Endothelial cell of umbilical vein (primary cell): ENCODE measurements at regions not wholly inside any gene's neighbourhood (a gene's known extent, or its start where the extent isn't known, plus 50 kb on each side); places are given as distances from the start of the nearest gene placed in this dataset.

Source experiments
- MYC ChIP-seq: IDR thresholded peaks from one replicate; pipeline ENCODE4 v1.6.1; 2011; ENCODE audit warnings: mild to moderate bottlenecking, low read depth, low read length
- POLR2A ChIP-seq: IDR thresholded peaks from 2 replicates; pipeline ENCODE4 v1.6.1; 2012; ENCODE audit warnings: low read depth, mild to moderate bottlenecking, control low read depth, low read length
- TF ChIP-seq, protein P1 (sequence below), 2 donors: IDR thresholded peaks; 1 replicate in 1 of 2; 2 replicates in 1 of 2; pipeline ENCODE4 v1.5.1; 2011; ENCODE audit warnings: low read length in 2 of 2, mild to moderate bottlenecking in 2 of 2, moderate library complexity in 2 of 2, control low read depth in 1 of 2, inconsistent platforms in 1 of 2, low read depth in 1 of 2; ENCODE audit not compliant: insufficient read depth in 1 of 2; ENCODE audit errors: extremely low read depth in 1 of 2

DNA sequence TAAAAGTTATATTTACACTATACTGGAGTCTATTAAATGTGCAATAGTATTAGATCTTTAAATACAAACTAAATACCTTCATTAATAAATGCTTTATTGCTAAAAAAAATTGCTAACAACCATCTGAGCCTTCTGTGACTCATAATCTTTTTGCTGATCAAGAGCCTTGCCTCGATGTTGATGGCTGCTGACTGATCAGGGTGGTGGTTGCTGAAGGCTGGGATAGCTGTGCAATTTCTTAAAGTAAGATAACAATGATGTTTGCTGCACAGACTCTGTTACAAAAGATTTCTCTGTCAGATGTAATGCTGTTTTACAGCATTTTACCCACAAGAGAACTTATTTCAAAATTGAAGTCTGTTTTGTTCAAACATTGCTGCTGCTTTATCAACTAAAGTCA is 421.4 kb upstream of the CYRIA start:
- TF ChIP-seq, protein P1, sequence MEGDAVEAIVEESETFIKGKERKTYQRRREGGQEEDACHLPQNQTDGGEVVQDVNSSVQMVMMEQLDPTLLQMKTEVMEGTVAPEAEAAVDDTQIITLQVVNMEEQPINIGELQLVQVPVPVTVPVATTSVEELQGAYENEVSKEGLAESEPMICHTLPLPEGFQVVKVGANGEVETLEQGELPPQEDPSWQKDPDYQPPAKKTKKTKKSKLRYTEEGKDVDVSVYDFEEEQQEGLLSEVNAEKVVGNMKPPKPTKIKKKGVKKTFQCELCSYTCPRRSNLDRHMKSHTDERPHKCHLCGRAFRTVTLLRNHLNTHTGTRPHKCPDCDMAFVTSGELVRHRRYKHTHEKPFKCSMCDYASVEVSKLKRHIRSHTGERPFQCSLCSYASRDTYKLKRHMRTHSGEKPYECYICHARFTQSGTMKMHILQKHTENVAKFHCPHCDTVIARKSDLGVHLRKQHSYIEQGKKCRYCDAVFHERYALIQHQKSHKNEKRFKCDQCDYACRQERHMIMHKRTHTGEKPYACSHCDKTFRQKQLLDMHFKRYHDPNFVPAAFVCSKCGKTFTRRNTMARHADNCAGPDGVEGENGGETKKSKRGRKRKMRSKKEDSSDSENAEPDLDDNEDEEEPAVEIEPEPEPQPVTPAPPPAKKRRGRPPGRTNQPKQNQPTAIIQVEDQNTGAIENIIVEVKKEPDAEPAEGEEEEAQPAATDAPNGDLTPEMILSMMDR (IDR thresholded peaks at IDR 0.05; ENCODE audit: extremely low read depth in 1 of 2, insufficient read depth in 1 of 2, low read depth in 1 of 2, low read length in 2 of 2), result no peak
- TF ChIP-seq POLR2A (no peak), MYC (no peak)
